Panc1 (cell line): ENCODE measurements at regions not wholly inside any gene's neighbourhood (a gene's known extent, or its start where the extent isn't known, plus 50 kb on each side); places are given as distances from the start of the nearest gene placed in this dataset.

Experiments
- CTCF ChIP-seq: fragments of 450-650 bp; IDR thresholded peaks from 2 replicates; pipeline ENCODE4 v1.5.1; 2017; ENCODE audit warnings: mild to moderate bottlenecking
- POLR2AphosphoS5 ChIP-seq: IDR thresholded peaks from 2 replicates; pipeline ENCODE4 v1.6.1; 2012; ENCODE audit warnings: mild to moderate bottlenecking, low read depth, low read length, moderate library complexity
- REST ChIP-seq, 2 experiments: IDR thresholded peaks; 2 replicates each; pipeline ENCODE4 v1.6.1; 2011 to 2012; ENCODE audit warnings: low read depth in 2 of 2, control low read depth in 1 of 2, low read length in 1 of 2, mild to moderate bottlenecking in 1 of 2, moderate library complexity in 1 of 2; ENCODE audit not compliant: insufficient read depth in 1 of 2
- SIN3A ChIP-seq: IDR thresholded peaks from 2 replicates; pipeline ENCODE4 v1.6.1; 2012; ENCODE audit warnings: low read depth, mild to moderate bottlenecking, low read length, moderate library complexity, borderline replicate concordance; ENCODE audit not compliant: insufficient read depth
- TCF7L2 ChIP-seq: IDR thresholded peaks from 2 replicates; pipeline ENCODE4 v1.6.1; 2011; ENCODE audit warnings: mild to moderate bottlenecking, low read depth, low read length, inconsistent platforms

- TF ChIP-seq CTCF, result no peak
- TF ChIP-seq REST (IDR thresholded peaks at IDR 0.05; ENCODE audit: insufficient read depth in 1 of 2, low read depth in 2 of 2, low read length in 1 of 2), result no peak
- TF ChIP-seq SIN3A, result no peak
- TF ChIP-seq POLR2AphosphoS5, result no peak
- TF ChIP-seq TCF7L2, result no peak
Observed at GRCh38 chr2:126748188-126748760, 92.3 kb downstream of the GYPC start.
